GM12801 (cell line): ENCODE measurements at regions not wholly inside any gene's neighbourhood (a gene's known extent, or its start where the extent isn't known, plus 50 kb on each side); places are given as distances from the start of the nearest gene placed in this dataset.

ENCODE experiments used
- TF ChIP-seq, protein P1 (sequence below): IDR thresholded peaks from one replicate; pipeline ENCODE4 v1.5.1; 2011; ENCODE audit warnings: control low read depth; ENCODE audit not compliant: insufficient read length; ENCODE audit errors: extremely low read depth

DNA sequence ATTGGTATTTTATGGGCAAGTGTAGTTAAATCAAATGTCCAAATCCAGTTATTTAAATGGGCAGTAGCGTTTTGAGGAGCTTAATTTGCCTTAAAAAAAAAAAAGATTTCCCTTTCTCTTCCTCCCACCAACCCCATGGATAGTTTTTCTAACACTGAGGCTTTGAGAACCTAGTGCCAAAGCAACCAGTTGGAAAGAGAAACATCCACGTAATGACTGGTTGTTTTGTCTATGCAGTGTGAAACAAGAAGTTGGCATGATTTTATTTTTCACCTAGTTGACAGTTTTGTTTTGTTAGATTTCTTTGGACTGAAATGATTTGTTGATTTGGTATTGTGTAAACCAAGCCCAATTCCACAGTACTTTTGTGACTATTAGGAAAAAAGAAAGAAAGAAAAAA lies 170.0 kb downstream of the SOX2 start:
- TF ChIP-seq, protein P1, sequence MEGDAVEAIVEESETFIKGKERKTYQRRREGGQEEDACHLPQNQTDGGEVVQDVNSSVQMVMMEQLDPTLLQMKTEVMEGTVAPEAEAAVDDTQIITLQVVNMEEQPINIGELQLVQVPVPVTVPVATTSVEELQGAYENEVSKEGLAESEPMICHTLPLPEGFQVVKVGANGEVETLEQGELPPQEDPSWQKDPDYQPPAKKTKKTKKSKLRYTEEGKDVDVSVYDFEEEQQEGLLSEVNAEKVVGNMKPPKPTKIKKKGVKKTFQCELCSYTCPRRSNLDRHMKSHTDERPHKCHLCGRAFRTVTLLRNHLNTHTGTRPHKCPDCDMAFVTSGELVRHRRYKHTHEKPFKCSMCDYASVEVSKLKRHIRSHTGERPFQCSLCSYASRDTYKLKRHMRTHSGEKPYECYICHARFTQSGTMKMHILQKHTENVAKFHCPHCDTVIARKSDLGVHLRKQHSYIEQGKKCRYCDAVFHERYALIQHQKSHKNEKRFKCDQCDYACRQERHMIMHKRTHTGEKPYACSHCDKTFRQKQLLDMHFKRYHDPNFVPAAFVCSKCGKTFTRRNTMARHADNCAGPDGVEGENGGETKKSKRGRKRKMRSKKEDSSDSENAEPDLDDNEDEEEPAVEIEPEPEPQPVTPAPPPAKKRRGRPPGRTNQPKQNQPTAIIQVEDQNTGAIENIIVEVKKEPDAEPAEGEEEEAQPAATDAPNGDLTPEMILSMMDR = no peak

DNA sequence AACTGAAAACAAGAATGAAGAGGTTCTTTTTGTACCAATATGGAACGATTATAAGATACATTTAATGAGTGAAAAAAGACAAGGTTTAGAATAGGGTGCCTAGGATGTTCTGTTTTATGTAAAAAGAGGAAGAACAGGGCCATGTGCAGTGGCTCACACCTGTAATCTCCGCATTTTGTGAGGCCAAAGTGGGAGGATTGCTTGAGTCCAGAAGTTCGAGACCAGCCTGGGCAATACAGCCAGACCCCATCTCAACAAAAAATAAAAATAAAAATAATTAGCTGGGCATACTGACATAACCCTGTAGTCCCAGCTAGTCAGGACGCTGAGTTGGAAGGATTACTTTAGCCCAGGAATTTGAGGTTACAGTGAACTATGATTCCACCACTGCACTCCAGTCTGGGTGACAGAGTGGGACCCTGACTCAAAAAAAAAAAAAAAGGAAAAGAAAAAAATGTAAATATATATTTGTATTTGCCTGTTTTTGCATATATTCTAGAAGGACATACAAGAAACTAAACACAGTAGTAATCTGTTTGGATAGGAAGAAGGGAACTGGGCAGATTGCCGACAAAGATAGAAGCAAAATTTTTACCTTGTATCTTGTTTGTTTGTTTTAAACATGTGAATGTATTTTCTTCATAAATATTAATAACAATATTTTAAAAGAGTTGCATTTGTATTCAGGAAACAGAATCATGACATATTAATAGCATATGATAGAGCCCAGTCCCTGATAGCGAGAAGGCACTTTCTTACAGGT lies 174.3 kb downstream of the SOX2 start:
- TF ChIP-seq, protein P1 = no peak

DNA sequence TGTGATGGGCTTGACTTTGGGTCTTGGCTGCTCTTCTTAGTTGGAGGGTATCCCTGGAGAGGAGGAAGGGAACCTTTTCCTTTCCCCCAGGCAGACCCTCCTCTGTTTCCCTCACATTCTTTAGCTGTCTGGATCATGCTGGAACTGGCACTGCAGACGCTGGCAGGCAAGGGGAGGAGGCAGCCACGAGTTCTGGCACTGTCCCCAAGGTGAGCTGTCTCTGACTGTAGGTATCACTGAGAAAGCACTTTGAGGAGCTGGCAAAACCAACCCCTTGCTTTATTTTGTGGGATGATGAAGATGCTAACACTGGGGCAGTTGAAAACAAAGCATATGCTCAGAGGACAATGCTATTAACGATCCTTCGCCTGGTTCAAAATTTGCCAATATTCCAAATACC lies 175.0 kb downstream of the SOX2 start:
- TF ChIP-seq, protein P1 = no peak

DNA sequence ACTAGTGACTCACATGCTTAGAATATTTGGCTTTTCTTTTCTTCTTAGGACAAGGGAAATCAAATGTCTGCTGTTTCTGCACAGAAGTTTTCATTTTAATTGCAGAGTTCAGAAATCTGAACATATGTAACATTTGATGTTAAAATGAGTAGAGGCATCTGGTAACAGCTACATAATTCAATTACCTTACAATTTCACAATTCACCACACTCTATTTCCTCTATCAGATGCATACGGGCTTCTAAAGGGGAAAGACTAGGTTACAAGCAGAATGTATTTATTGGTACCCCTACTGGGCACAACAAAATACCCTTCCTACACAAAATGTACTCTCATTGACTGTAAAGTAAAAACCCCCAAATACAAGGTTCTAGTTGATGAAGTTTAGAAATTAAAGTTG lies 176.0 kb downstream of the SOX2 start:
- TF ChIP-seq, protein P1 = no peak

DNA sequence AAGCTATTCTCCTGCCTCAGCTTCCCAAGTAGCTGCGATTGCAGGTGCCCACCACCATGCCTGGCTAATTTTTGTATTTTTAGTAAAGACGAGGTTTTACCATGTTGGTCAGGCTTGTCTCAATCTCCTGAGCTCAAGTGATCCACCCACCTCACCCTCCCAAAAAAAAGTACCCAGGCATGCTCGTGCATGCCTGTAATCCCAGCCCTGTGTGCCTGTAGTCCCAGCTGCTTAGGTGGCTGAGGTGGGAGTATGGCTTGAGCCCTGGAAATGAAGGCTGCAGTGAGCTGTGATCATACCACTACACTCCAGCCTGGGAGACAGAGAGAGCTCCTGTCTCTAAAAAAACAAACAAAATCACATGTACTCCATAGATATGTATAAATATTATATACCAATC lies 176.5 kb downstream of the SOX2 start:
- TF ChIP-seq, protein P1 = no peak

DNA sequence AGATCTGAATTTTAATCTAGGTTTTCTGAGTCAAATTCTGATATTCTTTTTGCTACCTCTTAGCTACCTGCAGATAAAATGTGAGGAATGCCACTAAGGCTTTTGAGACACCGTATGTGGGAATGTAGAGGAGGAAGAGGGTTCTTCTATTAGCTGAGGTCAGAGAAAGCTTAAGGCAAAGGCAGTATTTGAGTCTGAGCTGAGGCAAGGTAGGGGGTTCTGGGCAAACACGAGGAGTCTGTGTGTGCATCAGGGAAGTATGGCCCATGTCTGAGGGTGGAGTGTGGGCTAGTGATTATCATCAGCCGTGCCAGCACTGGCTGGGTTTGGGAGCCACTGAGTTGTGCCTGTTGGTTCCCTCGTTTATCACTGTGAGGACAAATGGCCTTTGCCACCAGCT lies 181.1 kb downstream of the SOX2 start:
- TF ChIP-seq, protein P1 = no peak

DNA sequence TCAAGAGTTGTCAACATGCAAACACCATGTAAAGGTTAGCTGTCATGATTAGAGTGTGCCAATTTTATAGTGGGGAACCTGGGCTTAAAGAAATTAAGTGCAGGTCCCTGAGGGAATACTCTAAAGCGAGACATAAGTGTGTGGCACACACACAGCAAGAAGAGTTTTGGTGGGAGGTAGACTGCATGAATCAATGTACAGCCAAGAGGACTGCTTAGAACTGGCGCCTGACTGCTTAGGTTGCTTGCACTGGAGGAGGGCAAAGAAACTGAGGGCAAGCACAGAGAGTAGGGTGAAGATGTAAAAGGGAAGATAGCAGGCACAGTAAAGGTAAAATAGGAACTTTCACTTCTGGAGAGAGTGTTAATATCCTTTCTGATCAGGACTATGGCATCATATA lies 184.9 kb downstream of the SOX2 start:
- TF ChIP-seq, protein P1 = no peak
